ENCODE measurements at regions not wholly inside any gene's neighbourhood (a gene's known extent, or its start where the extent isn't known, plus 50 kb on each side); places are given as distances from the start of the nearest gene placed in this dataset.
A peak's percentile ranks its signal among the peaks of the same experiment; 100 is the strongest.
"Not testable (repeated sequence)": the region's sequence is repeated elsewhere in the genome, so short reads cannot be mapped to it uniquely, and the experiment has no call there.

DNA sequence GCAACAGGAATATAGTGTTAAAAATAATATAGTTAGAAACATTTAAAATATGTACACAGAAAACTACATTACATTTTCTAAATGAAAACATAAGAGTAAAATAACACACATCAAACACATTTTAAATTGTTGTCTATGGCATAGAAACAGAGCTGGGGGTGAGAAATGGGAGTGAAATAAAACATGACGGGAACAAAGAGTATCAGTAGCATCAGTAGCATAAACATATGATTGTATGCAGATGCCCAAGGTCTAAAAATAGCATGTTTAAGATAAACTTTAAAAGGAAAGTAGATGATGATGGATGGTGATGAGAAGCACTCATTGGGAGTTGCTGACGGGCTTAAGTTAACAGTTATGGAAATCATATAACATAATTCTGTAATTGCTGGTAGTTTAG lies 1221.7 kb upstream of the SPRY2 start:
- TF ChIP-seq, protein P1, sequence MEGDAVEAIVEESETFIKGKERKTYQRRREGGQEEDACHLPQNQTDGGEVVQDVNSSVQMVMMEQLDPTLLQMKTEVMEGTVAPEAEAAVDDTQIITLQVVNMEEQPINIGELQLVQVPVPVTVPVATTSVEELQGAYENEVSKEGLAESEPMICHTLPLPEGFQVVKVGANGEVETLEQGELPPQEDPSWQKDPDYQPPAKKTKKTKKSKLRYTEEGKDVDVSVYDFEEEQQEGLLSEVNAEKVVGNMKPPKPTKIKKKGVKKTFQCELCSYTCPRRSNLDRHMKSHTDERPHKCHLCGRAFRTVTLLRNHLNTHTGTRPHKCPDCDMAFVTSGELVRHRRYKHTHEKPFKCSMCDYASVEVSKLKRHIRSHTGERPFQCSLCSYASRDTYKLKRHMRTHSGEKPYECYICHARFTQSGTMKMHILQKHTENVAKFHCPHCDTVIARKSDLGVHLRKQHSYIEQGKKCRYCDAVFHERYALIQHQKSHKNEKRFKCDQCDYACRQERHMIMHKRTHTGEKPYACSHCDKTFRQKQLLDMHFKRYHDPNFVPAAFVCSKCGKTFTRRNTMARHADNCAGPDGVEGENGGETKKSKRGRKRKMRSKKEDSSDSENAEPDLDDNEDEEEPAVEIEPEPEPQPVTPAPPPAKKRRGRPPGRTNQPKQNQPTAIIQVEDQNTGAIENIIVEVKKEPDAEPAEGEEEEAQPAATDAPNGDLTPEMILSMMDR (IDR thresholded peaks at IDR 0.05; ENCODE audit: insufficient read depth, low read length, poor library complexity, severe bottlenecking), result no peak
- no peak for DNase-seq (ENCODE audit: low read depth)
- no peaks in the 10 kb centered on the region for H3K36me3 ChIP-seq (ENCODE audit: control insufficient read depth, insufficient read depth, low read length)

DNA sequence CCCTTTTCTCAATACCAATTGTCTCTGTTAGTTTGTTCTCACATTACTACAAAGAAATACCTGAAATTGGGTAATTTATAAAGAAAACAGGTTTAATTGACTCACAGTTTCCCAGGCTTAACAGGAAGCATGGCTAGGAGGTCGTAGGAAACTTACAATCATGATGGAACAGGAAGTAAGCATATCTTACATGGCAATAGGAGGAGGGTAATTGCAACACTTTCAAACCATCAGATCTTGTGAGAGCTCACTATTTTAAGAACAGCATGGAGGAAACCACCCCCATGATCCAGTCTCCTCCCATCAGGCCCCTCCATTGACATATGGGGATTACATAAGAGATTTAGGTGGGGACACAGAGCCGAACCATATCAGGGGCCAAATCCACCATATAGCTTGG lies 1210.1 kb upstream of the SPRY2 start:
- no peaks in the 10 kb centered on the region for H3K27me3 ChIP-seq (ENCODE audit: control insufficient read depth, insufficient read depth, low read length)
- no peak overlapping the region for H3K4me3 ChIP-seq (ENCODE audit: low read depth, low read length)
- no peak for DNase-seq (ENCODE audit: low read depth)
- H3K36me3 ChIP-seq (ENCODE audit: control insufficient read depth, insufficient read depth, low read length), result no peaks in the 10 kb centered on the region
- TF ChIP-seq, protein P1 (IDR thresholded peaks at IDR 0.05; ENCODE audit: insufficient read depth, low read length, poor library complexity, severe bottlenecking), result no peak

More for the DNA sequence above, 1221.7 kb upstream of the SPRY2 start:
- Histone ChIP-seq H3K27me3 (ENCODE audit: control insufficient read depth, insufficient read depth, low read length) (no peaks in the 10 kb centered on the region), H3K4me3 (ENCODE audit: low read depth, low read length) (no peak overlapping the region)

GRCh38 chr13:81546294-81546693 lies 1205.4 kb upstream of the SPRY2 start:
- DNase-seq (ENCODE audit: low read depth); H3K36me3 ChIP-seq (ENCODE audit: control insufficient read depth, insufficient read depth, low read length); H3K27me3 ChIP-seq (ENCODE audit: control insufficient read depth, insufficient read depth, low read length); H3K4me3 ChIP-seq (ENCODE audit: low read depth, low read length): not testable (repeated sequence)

DNA sequence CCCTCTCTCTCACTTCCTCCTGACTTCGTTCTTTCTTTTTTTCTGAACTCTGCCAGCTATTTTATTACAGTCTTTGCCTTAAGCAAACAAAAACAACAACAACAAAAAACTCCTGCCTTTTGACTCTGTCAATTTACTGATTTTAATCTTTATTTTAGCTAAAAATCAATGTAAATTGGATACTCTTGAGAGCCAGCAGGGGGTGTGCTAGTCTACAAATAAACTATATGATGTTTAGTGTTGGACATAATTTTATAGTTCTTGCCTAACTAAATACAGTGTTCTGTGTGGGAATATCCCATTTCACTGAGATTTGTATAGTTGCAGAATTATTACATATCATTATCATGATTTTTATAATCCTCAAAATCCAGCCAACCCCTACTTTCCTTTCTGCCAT lies 1199.9 kb upstream of the SPRY2 start:
- Histone ChIP-seq H3K27me3 (ENCODE audit: control insufficient read depth, insufficient read depth, low read length) (no peaks in the 10 kb centered on the region), H3K36me3 (ENCODE audit: control insufficient read depth, insufficient read depth, low read length) (no peaks in the 10 kb centered on the region), H3K4me3 (ENCODE audit: low read depth, low read length) (no peak overlapping the region)
- no peak for DNase-seq (ENCODE audit: low read depth)
- TF ChIP-seq, protein P1 (IDR thresholded peaks at IDR 0.05; ENCODE audit: insufficient read depth, low read length, poor library complexity, severe bottlenecking), result peak; percentile 43

DNA sequence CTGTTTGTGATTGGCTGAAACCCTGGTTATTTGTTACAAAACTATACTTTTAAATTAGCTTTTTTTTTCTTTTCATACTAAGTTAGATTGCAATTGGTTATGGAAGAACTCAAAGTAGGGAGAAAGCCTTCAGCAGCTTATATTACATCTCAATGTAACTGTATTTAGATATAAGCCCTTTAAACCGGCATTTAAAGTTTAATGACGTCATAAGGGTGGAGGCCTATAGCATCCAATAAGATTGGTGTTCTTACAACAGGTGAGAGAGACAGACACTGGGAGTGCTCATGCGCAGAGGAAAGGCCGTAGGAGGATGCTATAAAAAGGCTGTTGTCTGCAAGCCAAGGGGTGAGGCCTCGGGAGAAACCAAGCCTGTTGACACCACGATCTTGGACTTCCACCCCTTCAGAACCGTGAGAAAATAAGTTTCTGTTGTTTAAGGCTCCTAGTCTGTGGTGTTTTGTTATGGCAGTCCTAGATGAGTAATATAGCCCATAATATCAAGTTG lies 1198.8 kb upstream of the SPRY2 start:
- TF ChIP-seq, protein P1 (IDR thresholded peaks at IDR 0.05; ENCODE audit: insufficient read depth, low read length, poor library complexity, severe bottlenecking), result no peak
- DNase-seq (ENCODE audit: low read depth), result no peak
- H3K27me3 ChIP-seq (ENCODE audit: control insufficient read depth, insufficient read depth, low read length), result no peaks in the 10 kb centered on the region
- H3K36me3 ChIP-seq (ENCODE audit: control insufficient read depth, insufficient read depth, low read length), result no peaks in the 10 kb centered on the region
- no peak overlapping the region for H3K4me3 ChIP-seq (ENCODE audit: low read depth, low read length)

GRCh38 chr13:81498969-81499368 lies 1158.0 kb upstream of the SPRY2 start:
- DNase-seq (ENCODE audit: low read depth), result no peak
- Histone ChIP-seq H3K4me3 (ENCODE audit: low read depth, low read length) (no peak overlapping the region), H3K36me3 (ENCODE audit: control insufficient read depth, insufficient read depth, low read length) (no peaks in the 10 kb centered on the region), H3K27me3 (ENCODE audit: control insufficient read depth, insufficient read depth, low read length) (no peaks in the 10 kb centered on the region)
- TF ChIP-seq, protein P1 (IDR thresholded peaks at IDR 0.05; ENCODE audit: insufficient read depth, low read length, poor library complexity, severe bottlenecking), result no peak
